ENCODE measurements at regions not wholly inside any gene's neighbourhood (a gene's known extent, or its start where the extent isn't known, plus 50 kb on each side); places are given as distances from the start of the nearest gene placed in this dataset.

- DNase-seq (ENCODE audit: low read depth in 4 of 4, low spot score in 1 of 4): no peak
These were observed 55.1 kb upstream of the SLC1A1 start for GRCh38 chr9:4435197-4435596.

GRCh38 chr9:4433379-4433778 is 56.9 kb upstream of the SLC1A1 start:
- DNase-seq (ENCODE audit: low read depth in 4 of 4, low spot score in 1 of 4): no peak

- no peak for DNase-seq (ENCODE audit: low read depth in 4 of 4, low spot score in 1 of 4)
These were observed 59.6 kb upstream of the SLC1A1 start for GRCh38 chr9:4430432-4431261.

GRCh38 chr9:4425319-4426045 is 64.8 kb upstream of the SLC1A1 start:
- DNase-seq (ENCODE audit: low read depth in 4 of 4, low spot score in 1 of 4): no peak

GRCh38 chr9:4424891-4425290 is 65.4 kb upstream of the SLC1A1 start:
- DNase-seq (ENCODE audit: low read depth in 4 of 4, low spot score in 1 of 4): no peak

GRCh38 chr9:4424038-4424437 is 66.2 kb upstream of the SLC1A1 start:
- no peak for DNase-seq (ENCODE audit: low read depth in 4 of 4, low spot score in 1 of 4)

- no peak for DNase-seq (ENCODE audit: low read depth in 4 of 4, low spot score in 1 of 4)
These were observed 67.1 kb upstream of the SLC1A1 start for GRCh38 chr9:4423207-4423610.

GRCh38 chr9:4422495-4422894 is 67.8 kb upstream of the SLC1A1 start:
- no peak for DNase-seq (ENCODE audit: low read depth in 4 of 4, low spot score in 1 of 4)

GRCh38 chr9:4421847-4422246 is 68.4 kb upstream of the SLC1A1 start:
- no peak for DNase-seq (ENCODE audit: low read depth in 4 of 4, low spot score in 1 of 4)

GRCh38 chr9:4420351-4420750 is 69.9 kb upstream of the SLC1A1 start:
- no peak for DNase-seq (ENCODE audit: low read depth in 4 of 4, low spot score in 1 of 4)

- DNase-seq (ENCODE audit: low read depth in 4 of 4, low spot score in 1 of 4): no peak
These were observed 72.5 kb upstream of the SLC1A1 start for GRCh38 chr9:4417578-4418325.

- DNase-seq (ENCODE audit: low read depth in 4 of 4, low spot score in 1 of 4): no peak
These were observed 73.8 kb upstream of the SLC1A1 start for GRCh38 chr9:4416467-4416866.

- no peak for DNase-seq (ENCODE audit: low read depth in 4 of 4, low spot score in 1 of 4)
These were observed 75.0 kb upstream of the SLC1A1 start for GRCh38 chr9:4415281-4415680.

- no peak for DNase-seq (ENCODE audit: low read depth in 4 of 4, low spot score in 1 of 4)
These were observed 76.4 kb upstream of the SLC1A1 start for GRCh38 chr9:4413856-4414255.

- no peak for DNase-seq (ENCODE audit: low read depth in 4 of 4, low spot score in 1 of 4)
These were observed 86.1 kb upstream of the SLC1A1 start for GRCh38 chr9:4404156-4404555.

- DNase-seq (ENCODE audit: low read depth in 4 of 4, low spot score in 1 of 4): no peak
These were observed 87.8 kb upstream of the SLC1A1 start for GRCh38 chr9:4402501-4402900.

GRCh38 chr9:4400731-4401130 is 89.5 kb upstream of the SLC1A1 start:
- DNase-seq (ENCODE audit: low read depth in 4 of 4, low spot score in 1 of 4): no peak

- no peak for DNase-seq (ENCODE audit: low read depth in 4 of 4, low spot score in 1 of 4)
These were observed 92.4 kb upstream of the SLC1A1 start for GRCh38 chr9:4397917-4398316.

GRCh38 chr9:4393806-4394523 is 94.1 kb upstream of the GLIS3 start:
- DNase-seq (ENCODE audit: low read depth in 4 of 4, low spot score in 1 of 4): no peak

- no peak for DNase-seq (ENCODE audit: low read depth in 4 of 4, low spot score in 1 of 4)
These were observed 89.9 kb upstream of the GLIS3 start for GRCh38 chr9:4389755-4390154.

GRCh38 chr9:4389003-4389402 is 89.1 kb upstream of the GLIS3 start:
- DNase-seq (ENCODE audit: low read depth in 4 of 4, low spot score in 1 of 4): no peak

Data from stimulated activated CD4-positive, alpha-beta T cell treated with anti-CD3 and anti-CD28 coated beads, Interleukin-1b, Interleukin-23, amount 100 ng/mL, for 24 hours (primary cell).